CD14-positive monocyte (primary cell): ENCODE measurements at regions not wholly inside any gene's neighbourhood (a gene's known extent, or its start where the extent isn't known, plus 50 kb on each side); places are given as distances from the start of the nearest gene placed in this dataset.

Experiments
- DNase-seq, 3 donors: peaks; one replicate each; pipeline ENCODE4 v3.0.0-alpha.2; 2011 to 2022
- H2AFZ ChIP-seq: 2 replicates; pipeline ENCODE4 v1.6.0; 2012; ENCODE audit warnings: mild to moderate bottlenecking, low read depth, low read length, inconsistent platforms; ENCODE audit not compliant: insufficient read depth, poor library complexity, severe bottlenecking
- H3K27ac ChIP-seq, 2 donors: 1 replicate in 1 of 2; 2 replicates in 1 of 2; pipeline ENCODE4 v1.5.1; 2012 to 2013; ENCODE audit warnings: low read length in 2 of 2, control low read depth in 1 of 2, inconsistent platforms in 1 of 2, low read depth in 1 of 2, mild to moderate bottlenecking in 1 of 2
- H3K27me3 ChIP-seq, 2 donors: one replicate each; pipeline versions ENCODE4 v1.6.0 to v1.6.1; 2011 to 2013; ENCODE audit warnings: low read length in 2 of 2; ENCODE audit not compliant: control insufficient read depth in 2 of 2, insufficient read depth in 2 of 2
- H3K36me3 ChIP-seq, 2 donors: replicated peaks in 1 of 2; 1 replicate in 1 of 2; 2 replicates in 1 of 2; pipeline versions ENCODE4 v1.5.1 to v1.6.1; 2012 to 2013; ENCODE audit warnings: low read length in 2 of 2, control low read depth in 1 of 2, inconsistent platforms in 1 of 2, mild to moderate bottlenecking in 1 of 2; ENCODE audit not compliant: insufficient read depth in 2 of 2, control insufficient read depth in 1 of 2
- H3K4me1 ChIP-seq, 2 donors: 1 replicate in 1 of 2; 2 replicates in 1 of 2; pipeline versions ENCODE4 v1.5.1 to v1.6.1; 2012 to 2013; ENCODE audit warnings: low read length in 2 of 2, control low read depth in 1 of 2, inconsistent platforms in 1 of 2, mild to moderate bottlenecking in 1 of 2, moderate library complexity in 1 of 2; ENCODE audit not compliant: insufficient read depth in 2 of 2, control insufficient read depth in 1 of 2
- H3K4me2 ChIP-seq: replicated peaks from 2 replicates; pipeline ENCODE3; 2012; ENCODE audit warnings: low read length, moderate library complexity, mild to moderate bottlenecking; ENCODE audit not compliant: poor library complexity, severe bottlenecking; ENCODE audit errors: extremely low read depth
- H3K4me3 ChIP-seq, 3 experiments: fragments of 200-600 bp in 1 of 3; sonication (generic) in 1 of 3; replicated peaks in 1 of 3; 1 replicate in 2 of 3; 2 replicates in 1 of 3; pipeline ENCODE4 v1.5.1; 2011 to 2013; ENCODE audit warnings: low read length in 3 of 3, mild to moderate bottlenecking in 3 of 3, control low read depth in 2 of 3, low read depth in 2 of 3, inconsistent platforms in 1 of 3, moderate library complexity in 1 of 3
- H3K79me2 ChIP-seq: 2 replicates; pipeline ENCODE4 v1.6.0; 2012; ENCODE audit warnings: mild to moderate bottlenecking, control low read depth, inconsistent platforms, low read length, moderate library complexity; ENCODE audit not compliant: insufficient read depth
- H3K9ac ChIP-seq: 2 replicates; pipeline ENCODE4 v1.6.0; 2017; ENCODE audit warnings: low read length, mild to moderate bottlenecking; ENCODE audit not compliant: insufficient read depth, poor library complexity, severe bottlenecking
- H3K9me3 ChIP-seq, 2 donors: replicated peaks in 1 of 2; 1 replicate in 1 of 2; 2 replicates in 1 of 2; pipeline versions ENCODE4 v1.5.1 to v1.6.1; 2012 to 2013; ENCODE audit warnings: low read length in 2 of 2, control low read depth in 1 of 2; ENCODE audit not compliant: control insufficient read depth in 1 of 2, insufficient read depth in 1 of 2
- H4K20me1 ChIP-seq: 2 replicates; pipeline ENCODE4 v1.6.0; 2012; ENCODE audit warnings: mild to moderate bottlenecking, low read length, control low read depth, moderate library complexity; ENCODE audit not compliant: insufficient read depth
- H3K27ac Mint-ChIP-seq, 7 donors: one replicate each; pipeline ENCODE4 v1.8.0; 2020; ENCODE audit warnings: mild to moderate bottlenecking in 7 of 7, mixed read lengths in 7 of 7, moderate library complexity in 6 of 7, inconsistent platforms in 2 of 7
- H3K27me3 Mint-ChIP-seq, 3 donors: one replicate each; pipeline ENCODE4 v1.8.0; 2021 to 2022; ENCODE audit warnings: low read depth in 3 of 3, mild to moderate bottlenecking in 3 of 3, mixed read lengths in 3 of 3, moderate library complexity in 3 of 3, inconsistent platforms in 1 of 3
- H3K36me3 Mint-ChIP-seq, 2 donors: one replicate each; pipeline ENCODE4 v1.8.0; 2020; ENCODE audit warnings: mixed read lengths in 2 of 2, inconsistent platforms in 1 of 2, mild to moderate bottlenecking in 1 of 2
- H3K4me1 Mint-ChIP-seq: one replicate; pipeline ENCODE4 v1.8.0; 2020; ENCODE audit warnings: mild to moderate bottlenecking, mixed read lengths
- H3K4me3 Mint-ChIP-seq, 2 donors: one replicate each; pipeline ENCODE4 v1.8.0; 2020; ENCODE audit warnings: mild to moderate bottlenecking in 2 of 2, mixed read lengths in 2 of 2, moderate library complexity in 1 of 2
- H3K9me3 Mint-ChIP-seq, 7 donors: one replicate each; pipeline ENCODE4 v1.8.0; 2020 to 2022; ENCODE audit warnings: mixed read lengths in 7 of 7, mild to moderate bottlenecking in 6 of 7, moderate library complexity in 6 of 7, inconsistent platforms in 2 of 7
- WGBS: methylation state at CpG from one replicate; pipeline ENCODE4 v1.1.5; 2013; ENCODE audit warnings: missing lambda C conversion rate; ENCODE audit not compliant: insufficient coverage; 5-methylcytosine and 5-hydroxymethylcytosine counted together
- intact Hi-C, 2 donors: fragments of 100-400 bp; cut with micrococcal nuclease; formaldehyde crosslinking; loops; one replicate each; pipeline versions ENCODE4 v1.15.0 to v1.15.1; 2023
- TF ChIP-seq, protein P1 (sequence below): fragments of 200-600 bp; IDR thresholded peaks from one replicate; pipeline ENCODE4 v1.8.0; 2022; ENCODE audit warnings: antibody characterized with exemption, mild to moderate bottlenecking

DNA sequence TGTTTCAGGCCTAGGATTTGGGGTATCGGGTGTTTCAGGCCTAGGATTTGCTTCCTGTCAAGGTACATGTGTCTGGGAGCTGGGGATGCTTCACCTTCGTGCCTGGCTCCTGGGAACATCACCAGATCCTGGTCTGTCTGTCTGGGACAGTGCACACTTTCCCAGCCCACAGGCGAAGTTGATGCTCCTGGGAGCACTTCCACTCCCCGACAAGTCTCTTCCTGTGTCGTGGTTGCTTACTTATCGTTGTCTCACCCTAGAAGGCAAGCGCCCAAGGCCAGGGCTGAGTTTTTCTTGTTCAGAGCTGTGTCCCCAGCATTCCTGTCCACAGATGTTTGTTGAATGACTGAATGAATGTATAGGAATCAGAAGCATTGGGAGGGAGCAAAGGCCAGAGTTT, 71.5 kb downstream of the LINC01488 start:
- Mint-ChIP-seq H3K4me1 (no peaks in the 10 kb centered on the region), H3K4me3 (no peak overlapping the region), H3K27ac (peak overlapping the region in 1 of 7 donors; percentile 7), H3K36me3 (no peaks in the 10 kb centered on the region), H3K27me3 (peaks cover 3 to 8% (median 5%) of the 10 kb centered on the region in 3 donors), H3K9me3 (peaks cover 14 to 38% (median 29%) of the 10 kb centered on the region in 7 donors)
- no peak overlapping the region for H2AFZ ChIP-seq
- no peaks in the 10 kb centered on the region for H3K36me3 ChIP-seq
- peaks cover 14 to 21% of the 10 kb centered on the region in 2 donors for H3K9me3 ChIP-seq
- 79% methylated on average over 7 of the region's 7 CpGs for WGBS
- H4K20me1 ChIP-seq, result no peaks in the 10 kb centered on the region
- H3K4me2 ChIP-seq, result no peak overlapping the region
- no peaks in the 10 kb centered on the region for H3K27me3 ChIP-seq
- TF ChIP-seq, protein P1, sequence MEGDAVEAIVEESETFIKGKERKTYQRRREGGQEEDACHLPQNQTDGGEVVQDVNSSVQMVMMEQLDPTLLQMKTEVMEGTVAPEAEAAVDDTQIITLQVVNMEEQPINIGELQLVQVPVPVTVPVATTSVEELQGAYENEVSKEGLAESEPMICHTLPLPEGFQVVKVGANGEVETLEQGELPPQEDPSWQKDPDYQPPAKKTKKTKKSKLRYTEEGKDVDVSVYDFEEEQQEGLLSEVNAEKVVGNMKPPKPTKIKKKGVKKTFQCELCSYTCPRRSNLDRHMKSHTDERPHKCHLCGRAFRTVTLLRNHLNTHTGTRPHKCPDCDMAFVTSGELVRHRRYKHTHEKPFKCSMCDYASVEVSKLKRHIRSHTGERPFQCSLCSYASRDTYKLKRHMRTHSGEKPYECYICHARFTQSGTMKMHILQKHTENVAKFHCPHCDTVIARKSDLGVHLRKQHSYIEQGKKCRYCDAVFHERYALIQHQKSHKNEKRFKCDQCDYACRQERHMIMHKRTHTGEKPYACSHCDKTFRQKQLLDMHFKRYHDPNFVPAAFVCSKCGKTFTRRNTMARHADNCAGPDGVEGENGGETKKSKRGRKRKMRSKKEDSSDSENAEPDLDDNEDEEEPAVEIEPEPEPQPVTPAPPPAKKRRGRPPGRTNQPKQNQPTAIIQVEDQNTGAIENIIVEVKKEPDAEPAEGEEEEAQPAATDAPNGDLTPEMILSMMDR, result no peak
- intact Hi-C loops, result no loop called here
- DNase-seq, result no peak
- H3K4me1 ChIP-seq, result no peaks in the 10 kb centered on the region
- H3K79me2 ChIP-seq, result no peaks in the 10 kb centered on the region
- no peak overlapping the region for H3K27ac ChIP-seq
- no peak overlapping the region for H3K9ac ChIP-seq
- no peak overlapping the region for H3K4me3 ChIP-seq

GRCh38 chr11:69553416-69554357, 72.2 kb downstream of the LINC01488 start:
- Mint-ChIP-seq H3K9me3 (peaks cover 14 to 38% (median 28%) of the 10 kb centered on the region in 7 donors), H3K4me1 (no peaks in the 10 kb centered on the region), H3K4me3 (no peak overlapping the region), H3K36me3 (no peaks in the 10 kb centered on the region), H3K27ac (no peak overlapping the region), H3K27me3 (peaks cover 0 to 6% (median 3%) of the 10 kb centered on the region in 3 donors)
- Histone ChIP-seq H3K36me3 (no peaks in the 10 kb centered on the region), H3K4me3 (no peak overlapping the region), H3K9me3 (peaks cover 14 to 21% of the 10 kb centered on the region in 2 donors), H3K4me2 (no peak overlapping the region), H3K4me1 (no peaks in the 10 kb centered on the region), H2AFZ (no peak overlapping the region), H3K27ac (no peak overlapping the region), H4K20me1 (no peaks in the 10 kb centered on the region), H3K79me2 (no peaks in the 10 kb centered on the region), H3K27me3 (no peaks in the 10 kb centered on the region), H3K9ac (no peak overlapping the region)
- 96% methylated on average over 13 of the region's 14 CpGs for WGBS
- intact Hi-C loops, result no loop called here
- DNase-seq, result no peak
- TF ChIP-seq, protein P1, result no peak
